GM21723 (cell line): ENCODE measurements at regions not wholly inside any gene's neighbourhood (a gene's known extent, or its start where the extent isn't known, plus 50 kb on each side); places are given as distances from the start of the nearest gene placed in this dataset.
"Not testable (repeated sequence)": the region's sequence is repeated elsewhere in the genome, so short reads cannot be mapped to it uniquely, and the experiment has no call there.

ENCODE experiments used
- ATAC-seq: cut with Tn5 transposase; IDR thresholded peaks from one replicate; pipeline ENCODE4 v1.9.1; 2021; ENCODE audit warnings: mild to moderate bottlenecking, moderate library complexity; ENCODE audit not compliant: unreplicated experiment

DNA sequence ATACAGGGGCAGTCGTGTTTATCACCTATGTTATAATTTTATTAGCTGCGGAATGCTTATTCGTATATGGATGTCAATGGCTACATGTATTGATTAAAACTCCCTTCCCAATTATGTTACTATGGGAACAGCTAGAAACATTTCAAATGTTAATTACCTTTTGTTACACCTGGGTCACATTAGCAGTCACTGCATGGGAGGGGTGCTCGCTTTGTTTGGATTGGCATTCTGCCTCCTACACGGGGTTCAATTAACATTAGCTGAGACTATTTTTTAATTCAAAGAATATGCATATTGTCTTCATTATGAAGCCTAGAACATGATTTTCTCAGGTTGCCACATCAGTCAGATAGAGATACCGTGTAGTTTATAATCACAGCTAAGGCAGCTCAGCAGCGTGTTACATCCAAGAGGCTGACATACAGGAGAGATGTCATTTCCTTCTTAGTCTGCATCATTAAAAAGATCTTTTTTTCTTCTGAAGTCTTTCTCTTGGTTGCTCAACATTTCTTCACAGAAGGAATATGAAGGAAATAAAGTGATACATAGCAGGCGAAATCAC, 76.2 kb upstream of the RPS6KA2 start:
- no peak for ATAC-seq

DNA sequence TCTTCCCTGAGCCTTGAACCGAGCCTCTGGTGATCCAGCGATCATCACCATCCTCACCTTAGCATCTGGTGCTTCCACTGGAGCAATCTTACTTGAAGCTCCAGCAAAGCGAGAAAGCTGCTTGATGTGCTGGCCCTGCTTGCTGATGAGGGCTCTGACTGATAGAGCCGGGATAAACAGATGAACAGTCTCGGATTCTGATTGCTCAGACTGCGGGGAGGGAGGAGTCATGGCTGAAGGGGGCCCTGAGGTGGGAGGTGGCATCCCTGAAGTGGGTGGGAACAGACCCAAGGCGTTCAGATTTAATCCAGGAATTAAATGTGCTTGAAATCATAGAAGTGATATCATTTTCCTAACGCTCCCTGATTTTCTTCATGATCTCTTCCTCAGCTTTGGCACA, 74.4 kb upstream of the RPS6KA2 start:
- ATAC-seq, result not testable (repeated sequence)

DNA sequence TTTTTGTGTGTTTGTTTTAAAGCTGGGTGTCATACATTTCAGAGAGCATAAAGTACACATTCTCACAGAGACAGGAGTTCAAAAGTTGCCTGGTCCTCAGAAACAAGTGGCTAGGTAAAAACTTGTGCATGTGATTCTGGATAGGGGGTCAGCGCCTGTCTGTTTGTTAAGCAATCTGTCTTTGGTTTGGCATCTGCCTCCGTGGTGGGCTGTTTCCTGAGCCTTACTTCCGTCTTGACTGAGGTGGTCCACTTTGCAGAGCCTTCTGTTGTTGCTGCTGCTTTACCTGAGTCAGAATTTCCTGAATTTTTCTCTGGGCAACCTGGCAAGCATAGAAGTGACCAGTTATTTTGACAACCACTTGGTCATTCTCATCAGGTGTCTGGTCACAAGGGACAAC, 73.8 kb upstream of the RPS6KA2 start:
- not testable (repeated sequence) for ATAC-seq

DNA sequence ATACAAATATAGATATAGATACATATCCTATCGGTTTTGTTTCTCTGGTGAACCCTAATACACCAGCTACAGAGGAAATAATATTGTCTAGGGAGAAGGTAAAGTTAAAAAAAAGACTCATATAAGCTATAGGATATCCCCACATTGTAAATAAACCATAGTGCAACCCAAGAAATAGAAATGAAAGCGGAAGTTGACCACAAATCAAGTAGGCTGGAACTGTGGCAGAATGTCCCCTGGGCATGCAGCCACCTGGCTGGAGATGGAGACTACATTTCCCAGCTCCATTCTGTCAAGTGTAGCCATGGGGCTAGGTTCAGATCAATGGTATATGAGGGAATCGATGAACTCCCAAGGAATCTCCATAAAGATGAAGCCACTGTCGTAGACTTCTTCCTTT, 70.1 kb upstream of the RPS6KA2 start:
- ATAC-seq, result peak; percentile 44

DNA sequence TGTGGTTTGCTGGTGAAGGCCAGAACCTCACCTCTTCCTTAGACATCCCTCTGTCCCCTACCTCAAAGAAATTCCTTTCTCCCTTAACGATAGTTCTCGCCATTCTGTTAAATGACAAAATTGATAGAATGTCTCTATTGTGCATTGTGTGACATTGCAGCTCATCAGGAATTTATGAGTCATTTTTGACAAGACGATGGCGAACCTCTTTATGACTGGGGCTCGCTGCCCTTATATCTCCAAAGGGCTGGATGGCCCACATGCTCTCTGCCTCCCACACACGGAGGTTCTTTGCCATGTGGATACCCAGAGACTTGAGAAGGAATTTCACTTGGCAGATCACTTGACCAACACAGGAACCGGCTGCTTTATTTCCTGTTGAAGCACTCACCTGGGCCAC, 66.8 kb upstream of the RPS6KA2 start:
- no peak for ATAC-seq

DNA sequence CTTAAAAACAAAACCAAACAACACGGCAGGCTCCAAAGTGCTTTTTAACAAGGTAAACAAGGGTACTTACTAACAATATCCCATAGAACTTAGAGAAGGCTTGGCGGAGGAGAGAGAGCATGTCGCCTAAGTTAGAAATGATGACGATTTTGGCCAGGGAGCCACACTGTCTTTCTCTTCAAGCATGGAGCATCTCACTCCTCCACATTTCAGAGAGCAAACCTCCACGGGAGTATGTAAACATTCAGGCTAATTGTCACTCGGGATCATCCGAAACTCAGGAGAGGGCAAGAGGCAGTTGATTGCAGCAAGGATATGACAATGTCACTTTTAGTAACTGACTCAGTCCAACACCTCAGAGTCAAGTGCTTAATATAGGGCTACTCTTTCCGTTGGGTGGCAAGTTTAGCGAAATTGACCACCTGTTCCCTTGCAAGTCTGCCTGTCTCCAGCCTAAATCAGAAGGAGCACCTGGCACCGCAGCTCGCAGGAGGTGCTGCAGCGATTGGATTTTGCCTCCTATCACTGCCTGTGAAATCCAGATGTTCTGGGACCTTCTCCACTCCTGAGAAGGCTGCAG, 65.8 kb upstream of the RPS6KA2 start:
- no peak for ATAC-seq

DNA sequence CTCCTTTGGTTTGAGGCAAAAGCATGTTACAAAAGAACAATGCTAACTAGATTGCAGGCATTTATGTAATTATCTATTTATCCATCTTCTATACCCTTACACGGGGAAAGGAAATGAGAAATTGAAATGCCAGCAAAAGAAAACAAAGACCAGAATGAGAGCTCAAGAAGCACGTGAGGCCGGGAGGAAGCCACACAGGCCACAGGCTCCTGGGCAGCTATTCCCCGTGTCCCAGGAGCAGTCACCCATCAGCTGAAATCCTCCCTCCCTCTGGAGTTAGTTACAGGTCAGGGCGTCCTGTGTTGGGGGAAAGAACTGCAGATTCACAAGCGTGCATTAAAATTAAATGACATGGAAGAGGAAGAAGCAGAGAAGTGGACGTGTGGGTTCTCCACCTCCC, 64.7 kb upstream of the RPS6KA2 start:
- no peak for ATAC-seq

DNA sequence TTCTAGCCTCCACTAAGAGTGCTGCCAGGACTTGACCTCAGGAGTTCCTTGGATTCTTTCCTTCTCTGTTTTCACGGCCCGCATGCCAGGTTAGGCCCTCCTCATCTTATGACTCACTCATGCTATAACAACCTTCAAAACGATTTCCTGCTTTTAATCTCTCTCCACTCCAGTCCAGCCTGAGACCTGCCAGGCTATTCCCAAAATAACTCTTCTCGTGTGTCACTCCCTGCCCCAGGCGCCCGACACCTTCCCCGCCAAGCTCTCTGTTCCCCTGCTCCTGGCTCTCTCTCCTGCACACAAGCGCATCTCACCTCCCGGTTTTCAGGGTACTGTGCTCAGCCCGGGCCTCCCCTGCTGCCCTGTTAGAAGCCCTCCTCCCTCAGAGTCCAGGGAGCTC, 64.1 kb upstream of the RPS6KA2 start:
- ATAC-seq, result no peak

DNA sequence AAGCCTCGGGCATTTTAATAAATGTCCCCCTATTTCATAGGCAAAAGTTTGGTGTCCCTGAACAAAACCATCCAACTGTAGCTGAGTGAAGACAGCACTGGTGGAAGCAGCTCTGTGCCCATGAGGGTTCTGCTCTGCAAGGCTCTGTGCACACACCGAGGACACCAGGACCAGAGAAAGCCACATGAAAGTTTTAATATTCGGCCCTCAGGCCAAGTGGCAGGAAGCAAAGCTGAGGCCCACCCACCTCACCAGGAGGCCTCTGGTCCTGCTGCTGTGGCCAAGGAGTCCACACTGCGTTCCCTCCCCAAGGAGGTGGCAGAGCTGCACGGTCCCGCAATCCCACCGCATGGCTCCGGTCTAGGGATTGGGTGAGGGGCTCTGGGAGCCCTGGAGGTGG, 62.6 kb upstream of the RPS6KA2 start:
- ATAC-seq, result no peak

DNA sequence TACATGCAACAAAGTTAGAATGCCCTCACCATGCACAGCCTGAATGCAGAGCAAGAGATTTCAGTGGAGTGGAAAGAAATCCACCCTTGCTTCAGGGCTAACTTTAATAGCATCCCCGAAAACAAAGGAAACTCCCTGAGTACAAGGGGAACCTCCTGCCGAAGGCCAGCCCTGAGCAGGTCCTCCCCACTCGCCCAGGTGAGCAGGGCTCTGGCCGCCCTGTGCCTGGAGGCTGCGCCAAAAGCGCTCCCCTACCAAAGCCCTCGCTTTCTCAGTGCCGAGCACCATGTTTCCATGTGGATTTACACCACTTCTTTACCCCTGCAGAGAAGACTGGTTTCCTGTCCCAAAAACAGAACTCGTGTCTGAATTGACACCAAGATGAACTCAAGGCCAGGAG, 61.9 kb upstream of the RPS6KA2 start:
- no peak for ATAC-seq

DNA sequence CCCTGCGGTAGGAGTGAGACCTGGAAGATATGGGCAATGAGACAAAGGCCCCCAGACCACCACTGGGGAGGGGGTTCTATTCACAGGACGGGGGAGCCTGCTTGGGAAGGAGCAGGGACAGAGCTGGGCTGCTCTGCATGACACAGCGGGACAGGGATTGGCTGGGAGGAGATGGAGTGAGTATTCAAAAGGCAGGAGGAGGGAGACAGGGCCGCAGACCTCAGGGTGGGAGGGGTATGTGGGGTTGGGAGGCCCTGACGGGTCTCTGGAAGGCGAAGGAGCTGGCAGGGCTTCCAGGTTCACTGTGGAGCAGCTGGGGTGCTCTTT, 60.8 kb upstream of the RPS6KA2 start:
- ATAC-seq, result no peak

DNA sequence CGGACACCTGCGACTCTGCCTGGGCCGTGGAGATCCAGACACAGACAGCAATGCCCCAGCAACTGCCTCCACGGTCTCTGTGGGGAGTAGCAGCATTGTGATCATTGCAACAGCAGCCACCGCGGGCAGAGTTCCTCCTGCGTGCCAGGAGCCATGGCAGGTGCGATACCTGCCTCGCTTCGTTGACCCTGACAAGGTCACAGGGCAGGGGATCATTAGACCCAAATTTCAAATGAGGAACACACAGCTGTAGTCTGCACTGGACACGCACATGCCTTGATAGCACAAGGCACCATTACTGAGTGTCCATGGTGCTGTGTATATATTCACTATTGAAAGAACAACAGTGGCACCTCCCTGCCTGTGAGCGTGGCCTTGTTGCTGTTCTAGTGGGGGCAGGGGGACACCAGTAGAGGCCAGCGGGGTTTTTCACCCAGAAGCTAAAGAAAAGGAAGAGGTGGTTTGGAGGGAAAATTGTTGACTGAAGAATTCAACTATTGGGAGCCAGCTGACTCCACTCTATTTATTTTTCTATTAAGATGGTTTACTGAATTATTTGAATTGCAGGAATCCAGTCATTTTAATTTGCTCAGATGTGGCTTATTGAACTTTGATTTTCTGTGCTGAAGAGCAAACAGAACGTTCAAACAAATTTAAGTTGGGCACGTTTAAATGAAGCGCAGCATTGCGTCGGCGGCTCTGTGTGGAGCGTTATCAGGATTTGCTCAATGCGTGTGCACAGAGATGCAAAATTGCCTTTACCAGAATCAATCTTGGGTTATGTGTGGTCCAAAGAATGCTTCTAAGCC, 60.2 kb upstream of the RPS6KA2 start:
- no peak for ATAC-seq

DNA sequence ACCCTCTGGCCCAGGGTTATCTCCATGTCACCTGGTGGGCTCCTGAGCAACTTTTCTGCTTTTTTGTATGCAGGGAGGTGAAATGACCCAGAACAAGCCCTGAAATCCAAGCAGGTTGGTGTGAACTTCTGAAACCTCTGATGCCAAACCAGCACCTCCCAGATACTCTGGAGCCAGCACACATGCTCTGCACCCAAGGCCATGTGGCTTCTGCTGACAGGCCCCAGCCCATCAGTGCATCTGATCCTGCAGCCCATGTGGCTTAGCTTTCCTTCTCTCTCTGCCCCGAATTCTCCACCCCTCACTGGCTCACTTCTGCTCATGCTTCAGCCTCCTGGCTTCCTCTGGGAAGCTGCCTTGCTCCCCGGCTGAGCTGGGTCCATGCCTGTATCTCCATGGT, 59.3 kb upstream of the RPS6KA2 start:
- no peak for ATAC-seq

DNA sequence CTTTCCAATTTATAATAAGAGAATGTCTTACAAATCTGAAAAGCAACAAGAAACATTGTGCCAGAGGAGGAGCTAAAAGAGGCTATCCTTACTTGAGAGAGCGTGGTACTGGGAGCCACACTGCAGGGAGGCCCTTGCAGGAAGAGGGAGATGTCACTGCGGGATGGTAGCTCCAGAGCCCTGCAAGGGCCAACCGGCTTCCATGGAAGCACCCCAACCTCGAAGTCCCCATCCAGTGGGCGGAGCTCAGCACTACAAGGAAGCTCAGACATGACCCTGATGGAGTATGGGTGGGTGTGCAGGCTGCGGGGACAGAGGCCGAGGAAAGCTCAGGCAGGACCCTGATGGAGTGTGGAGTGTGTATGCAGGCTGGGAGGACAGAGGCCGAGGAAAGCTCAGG, 57.8 kb upstream of the RPS6KA2 start:
- no peak for ATAC-seq

DNA sequence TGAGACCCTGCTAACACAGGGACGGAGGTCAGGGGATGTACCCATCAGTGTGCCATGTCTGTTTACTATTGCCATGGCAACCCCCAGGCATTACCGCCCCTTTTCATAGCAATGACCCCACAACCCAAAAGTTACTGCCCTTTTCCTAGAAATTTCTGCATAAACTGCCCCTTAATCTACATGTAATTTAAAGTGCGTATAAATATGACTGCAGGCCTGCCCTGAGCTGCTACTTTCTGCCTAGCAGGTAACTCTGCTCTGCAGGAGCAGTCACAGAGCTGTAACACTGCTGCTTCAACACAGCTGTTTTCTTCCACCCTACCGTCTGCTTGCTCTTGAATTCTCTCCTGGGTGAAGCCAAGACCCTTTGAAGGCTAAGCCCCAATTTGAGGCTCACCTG, 57.1 kb upstream of the RPS6KA2 start:
- no peak for ATAC-seq

DNA sequence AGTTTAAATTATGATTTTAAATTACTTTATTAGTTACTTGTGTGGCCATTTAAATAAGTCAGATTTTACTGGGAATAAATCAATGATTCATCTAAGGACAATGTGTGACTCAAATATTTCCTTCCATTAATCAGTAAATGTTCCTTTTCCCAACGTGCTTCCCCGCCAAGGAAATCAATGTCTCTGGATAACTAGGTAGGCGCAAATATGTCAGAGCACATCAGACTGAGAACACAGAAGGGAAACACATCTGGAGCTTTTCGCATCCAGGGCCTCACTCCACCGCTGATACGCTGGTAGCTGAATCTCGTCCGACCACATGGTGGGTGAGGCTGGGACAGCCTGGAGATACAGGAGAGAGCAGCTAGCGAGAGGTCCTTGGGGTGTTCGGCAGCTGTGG, 56.4 kb upstream of the RPS6KA2 start:
- ATAC-seq, result no peak

DNA sequence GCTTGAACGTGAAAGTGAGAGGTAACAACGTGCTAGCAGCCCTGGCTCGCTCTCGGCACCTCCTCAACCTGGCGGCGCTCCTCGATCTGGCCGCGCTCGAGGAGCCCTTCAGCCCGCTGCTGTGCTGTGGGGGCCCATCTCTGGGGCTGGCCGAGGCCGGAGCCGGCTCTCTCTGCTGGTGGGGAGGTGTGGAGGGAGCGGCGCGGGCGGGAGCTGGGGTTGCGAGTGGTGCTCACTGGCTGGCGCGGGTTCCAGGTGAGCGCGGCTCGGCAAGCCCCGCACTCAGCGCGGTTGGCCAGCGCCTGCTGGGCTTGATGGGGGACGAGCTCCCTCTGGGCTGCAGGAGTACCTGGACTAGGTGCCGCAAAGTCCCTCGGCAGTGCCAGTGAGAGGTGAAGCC, 52.5 kb upstream of the RPS6KA2 start:
- no peak for ATAC-seq

DNA sequence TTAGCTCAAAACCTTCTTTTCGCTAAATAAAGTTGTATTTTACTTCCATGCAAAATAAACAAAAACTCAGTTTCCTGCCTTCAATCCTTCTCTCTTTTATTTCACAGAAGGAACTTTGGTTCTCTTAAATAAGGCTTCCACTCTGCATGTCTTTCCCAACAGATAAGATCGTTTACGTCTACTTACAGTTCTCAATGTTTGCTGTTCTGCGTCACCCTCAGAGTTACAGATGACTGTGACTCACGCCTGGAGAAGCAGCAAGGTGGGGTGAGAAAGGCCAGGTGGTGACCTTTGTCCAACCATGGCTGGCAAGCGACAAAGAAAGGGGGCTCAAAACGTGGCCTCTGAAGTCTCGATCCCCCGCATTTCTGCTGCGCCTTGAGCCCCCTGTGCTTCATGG, 51.4 kb upstream of the RPS6KA2 start:
- no peak for ATAC-seq

DNA sequence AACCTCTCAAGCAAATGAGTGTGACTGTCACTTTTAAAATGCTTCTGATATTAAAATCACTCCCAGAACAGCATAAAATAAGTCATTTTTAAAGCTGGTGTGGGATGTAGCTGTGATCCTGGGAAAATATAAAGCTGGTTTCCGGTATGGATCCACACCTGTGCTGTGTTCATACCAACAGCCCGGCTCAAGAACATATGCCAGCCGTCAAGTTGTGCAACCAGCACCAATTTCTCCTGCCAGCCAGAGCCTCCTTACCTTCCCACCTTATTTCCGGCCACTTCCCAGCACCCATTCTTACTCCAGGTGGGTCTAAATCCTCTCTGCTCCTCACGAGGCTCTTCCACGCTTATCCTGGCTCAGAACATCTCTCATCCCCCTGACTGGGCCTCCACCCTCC, 50.9 kb upstream of the RPS6KA2 start:
- ATAC-seq, result no peak
